GM19395 (cell line): ENCODE measurements at regions not wholly inside any gene's neighbourhood (a gene's known extent, or its start where the extent isn't known, plus 50 kb on each side); places are given as distances from the start of the nearest gene placed in this dataset.

ENCODE experiments used
- ATAC-seq: cut with Tn5 transposase; IDR thresholded peaks from one replicate; pipeline ENCODE4 v1.9.1; 2021; ENCODE audit warnings: mild to moderate bottlenecking, moderate library complexity; ENCODE audit not compliant: unreplicated experiment

- no peak for ATAC-seq
Observed at GRCh38 chr1:36650200-36651065, 167.7 kb upstream of the CSF3R start.

GRCh38 chr1:36645867-36646266 is 163.2 kb upstream of the CSF3R start:
- no peak for ATAC-seq

- ATAC-seq = no peak
Observed at GRCh38 chr1:36644556-36644955, 161.8 kb upstream of the CSF3R start.

- ATAC-seq = no peak
Observed at GRCh38 chr1:36643371-36644270, 160.9 kb upstream of the CSF3R start.

- ATAC-seq = no peak
Observed at GRCh38 chr1:36642802-36643201, 160.1 kb upstream of the CSF3R start.

- no peak for ATAC-seq
Observed at GRCh38 chr1:36641776-36642175, 159.1 kb upstream of the CSF3R start.

GRCh38 chr1:36639461-36639860 is 156.7 kb upstream of the CSF3R start:
- no peak for ATAC-seq

- no peak for ATAC-seq
Observed at GRCh38 chr1:36638268-36638667, 155.6 kb upstream of the CSF3R start.

- ATAC-seq = no peak
Observed at GRCh38 chr1:36636206-36636605, 153.5 kb upstream of the CSF3R start.

GRCh38 chr1:36635284-36635683 is 152.6 kb upstream of the CSF3R start:
- ATAC-seq = no peak

GRCh38 chr1:36628804-36629203 is 146.1 kb upstream of the CSF3R start:
- no peak for ATAC-seq

- no peak for ATAC-seq
Observed at GRCh38 chr1:36626435-36626834, 143.7 kb upstream of the CSF3R start.

GRCh38 chr1:36625935-36626310 is 143.2 kb upstream of the CSF3R start:
- ATAC-seq = no peak

GRCh38 chr1:36625253-36625934 is 142.7 kb upstream of the CSF3R start:
- no peak for ATAC-seq

- ATAC-seq = no peak
Observed at GRCh38 chr1:36624466-36624865, 141.8 kb upstream of the CSF3R start.

- ATAC-seq = no peak
Observed at GRCh38 chr1:36622741-36623648, 140.3 kb upstream of the CSF3R start.

- no peak for ATAC-seq
Observed at GRCh38 chr1:36621531-36621930, 138.8 kb upstream of the CSF3R start.

- no peak for ATAC-seq
Observed at GRCh38 chr1:36620142-36620541, 137.4 kb upstream of the CSF3R start.

- no peak for ATAC-seq
Observed at GRCh38 chr1:36614991-36615390, 132.3 kb upstream of the CSF3R start.

GRCh38 chr1:36614571-36614970 is 131.9 kb upstream of the CSF3R start:
- ATAC-seq = no peak
